Embryonic facial prominence (tissue), 1 donor: ENCODE measurements at regions not wholly inside any gene's neighbourhood (a gene's known extent, or its start where the extent isn't known, plus 50 kb on each side); places are given as distances from the start of the nearest gene placed in this dataset.

Source experiments
- DNase-seq: peaks from one replicate; pipeline ENCODE4 v3.0.0-alpha.2; 2016; ENCODE audit errors: extremely low spot score

GRCh38 chr16:86771506-86772460 lies 193.4 kb downstream of the FOXL1 start:
- DNase-seq, result no peak

DNA sequence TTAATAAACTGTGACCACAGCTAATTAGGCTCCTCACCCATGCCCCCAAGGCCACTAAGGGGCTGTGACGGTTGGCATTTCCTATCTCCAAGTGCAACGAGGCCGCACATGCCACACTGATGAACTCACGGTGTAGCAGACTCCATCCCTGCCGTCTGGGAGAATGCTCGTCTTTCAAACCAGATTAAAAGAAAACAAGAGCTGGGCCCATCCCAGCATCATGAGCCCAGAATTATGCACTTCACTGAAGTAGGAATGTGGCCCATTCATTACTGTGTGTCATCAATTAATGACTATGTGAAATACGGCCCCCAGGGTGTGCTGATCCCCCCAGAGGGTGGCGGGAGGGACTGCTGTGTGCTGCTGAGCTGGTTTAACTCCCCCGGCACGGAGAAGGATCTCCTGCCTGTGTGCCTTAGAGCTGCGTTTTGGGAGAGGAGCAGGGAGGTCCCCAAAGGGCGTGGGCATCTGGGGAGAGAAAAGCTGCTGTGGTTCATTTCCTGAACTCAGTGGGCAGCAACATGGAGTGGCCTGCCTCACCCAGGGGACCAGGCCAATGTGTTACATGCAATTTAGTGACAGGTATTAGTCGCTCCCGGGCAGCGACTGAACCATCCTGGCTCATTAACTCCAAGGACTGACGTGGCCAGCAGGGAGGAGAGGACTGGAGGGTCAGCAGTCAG lies 194.5 kb downstream of the FOXL1 start:
- DNase-seq, result no peak

DNA sequence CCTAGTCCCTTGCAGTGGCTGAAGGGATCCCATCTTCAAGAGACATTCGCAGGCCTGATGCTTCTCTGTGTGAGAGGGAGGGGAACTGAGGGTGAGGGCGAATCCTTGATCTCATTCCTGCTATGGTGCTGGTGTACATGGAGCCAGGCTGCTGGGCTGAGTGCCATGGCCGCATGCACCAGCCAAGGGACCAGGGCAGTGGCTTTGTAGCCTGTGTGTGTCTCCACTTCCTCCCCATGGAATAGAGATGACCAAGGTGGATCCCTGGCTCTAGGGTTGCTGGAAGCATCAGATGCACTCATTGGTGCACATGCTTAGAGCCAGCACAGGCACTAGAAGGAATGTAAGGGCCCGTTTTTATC lies 195.0 kb downstream of the FOXL1 start:
- DNase-seq, result no peak

DNA sequence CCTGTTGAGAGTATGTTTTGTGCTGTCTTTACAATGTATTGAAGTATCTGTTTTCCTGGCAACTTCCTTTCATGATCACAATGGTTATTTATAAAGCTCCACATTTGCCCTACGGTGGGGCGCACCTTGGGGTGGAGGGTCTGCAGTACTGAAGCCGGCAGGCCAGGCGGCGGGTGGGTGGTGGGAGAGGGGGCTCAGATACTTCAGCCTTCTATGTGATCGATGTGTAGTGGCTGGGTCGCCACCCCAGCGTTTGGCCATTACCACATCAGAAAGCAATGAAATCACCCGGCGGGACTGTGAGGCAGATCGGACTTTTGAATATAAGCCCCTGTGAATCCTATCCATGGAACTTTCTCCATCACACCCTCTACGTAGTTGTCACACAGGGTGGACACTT lies 196.6 kb downstream of the FOXL1 start:
- no peak for DNase-seq

DNA sequence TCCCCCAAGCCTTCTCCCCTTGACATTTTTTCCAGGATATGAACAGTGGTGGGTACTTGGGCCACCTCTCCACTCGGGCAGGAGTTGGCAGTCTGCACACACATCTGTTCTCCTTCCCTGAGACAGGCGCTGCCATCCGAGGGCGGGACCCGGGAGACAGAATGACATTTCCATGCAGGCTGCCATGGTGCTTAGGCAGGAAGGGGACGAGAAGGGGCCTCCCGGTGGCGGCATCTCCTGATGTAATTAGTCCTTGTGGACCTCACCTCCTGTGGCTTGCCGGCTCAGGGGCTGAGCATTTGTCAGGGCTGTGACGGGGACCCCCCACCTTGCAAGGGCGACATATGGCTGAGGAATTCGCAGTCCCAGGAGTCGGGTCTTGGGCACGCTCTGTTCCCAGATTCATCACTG lies 197.2 kb downstream of the FOXL1 start:
- no peak for DNase-seq

DNA sequence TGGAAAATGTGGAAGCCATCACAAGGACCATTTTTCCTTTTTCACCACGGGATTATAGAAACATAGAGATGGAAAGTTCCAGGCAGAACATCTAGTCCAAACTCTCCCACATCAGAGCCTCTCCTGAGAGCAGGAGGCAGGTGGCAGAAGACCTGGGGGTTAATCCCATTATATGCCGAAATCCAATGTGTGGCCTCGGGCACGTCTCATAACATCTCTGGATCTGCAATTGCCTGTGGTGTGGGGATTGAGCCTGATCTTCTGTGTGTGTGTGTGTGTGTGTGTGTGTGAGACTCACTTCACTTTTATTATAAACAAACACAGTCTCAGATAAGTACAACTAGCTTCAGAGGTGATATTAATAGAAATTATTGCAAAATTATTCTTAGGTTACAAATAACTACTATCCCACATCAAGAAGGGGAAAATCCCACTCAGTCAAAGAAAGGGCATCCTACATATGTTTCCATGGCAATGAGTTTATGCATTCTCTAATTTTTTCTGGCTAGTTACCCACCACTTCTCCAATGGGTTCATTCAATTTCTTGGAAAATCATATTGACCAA lies 199.1 kb downstream of the FOXL1 start:
- no peak for DNase-seq

DNA sequence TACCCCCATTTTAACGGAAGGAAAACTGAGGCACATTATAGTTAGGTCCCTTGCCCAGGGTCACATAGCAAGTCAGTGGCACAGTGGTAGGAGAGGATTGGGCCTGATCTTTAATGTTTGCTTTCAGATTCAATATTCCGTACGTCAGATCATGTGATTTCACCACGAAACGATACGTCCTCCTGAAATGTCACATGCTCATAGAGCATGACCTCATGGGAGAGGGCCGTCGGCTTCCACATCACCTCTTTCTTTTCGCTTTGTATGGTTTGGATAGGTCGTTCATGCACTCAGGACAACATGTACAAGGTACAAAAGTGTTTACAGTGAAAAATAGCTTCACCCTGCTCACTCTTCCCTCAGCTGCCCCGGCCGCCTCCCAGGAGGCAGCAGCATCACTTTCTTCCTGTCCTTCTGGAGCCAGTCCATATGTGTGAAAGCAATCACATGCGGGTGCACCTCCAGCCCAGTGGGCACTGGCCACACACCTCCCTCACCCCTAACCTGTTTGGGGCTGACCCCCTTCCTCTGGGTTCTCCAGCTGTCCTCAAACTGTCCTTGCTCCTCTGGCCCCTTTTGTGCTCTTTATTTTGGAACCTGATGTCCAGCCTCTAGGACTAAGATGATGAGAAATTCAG lies 199.9 kb downstream of the FOXL1 start:
- DNase-seq, result no peak

GRCh38 chr16:86778978-86779377 lies 200.6 kb downstream of the FOXL1 start:
- DNase-seq, result no peak

GRCh38 chr16:86781046-86781445 lies 202.7 kb downstream of the FOXL1 start:
- DNase-seq, result no peak

DNA sequence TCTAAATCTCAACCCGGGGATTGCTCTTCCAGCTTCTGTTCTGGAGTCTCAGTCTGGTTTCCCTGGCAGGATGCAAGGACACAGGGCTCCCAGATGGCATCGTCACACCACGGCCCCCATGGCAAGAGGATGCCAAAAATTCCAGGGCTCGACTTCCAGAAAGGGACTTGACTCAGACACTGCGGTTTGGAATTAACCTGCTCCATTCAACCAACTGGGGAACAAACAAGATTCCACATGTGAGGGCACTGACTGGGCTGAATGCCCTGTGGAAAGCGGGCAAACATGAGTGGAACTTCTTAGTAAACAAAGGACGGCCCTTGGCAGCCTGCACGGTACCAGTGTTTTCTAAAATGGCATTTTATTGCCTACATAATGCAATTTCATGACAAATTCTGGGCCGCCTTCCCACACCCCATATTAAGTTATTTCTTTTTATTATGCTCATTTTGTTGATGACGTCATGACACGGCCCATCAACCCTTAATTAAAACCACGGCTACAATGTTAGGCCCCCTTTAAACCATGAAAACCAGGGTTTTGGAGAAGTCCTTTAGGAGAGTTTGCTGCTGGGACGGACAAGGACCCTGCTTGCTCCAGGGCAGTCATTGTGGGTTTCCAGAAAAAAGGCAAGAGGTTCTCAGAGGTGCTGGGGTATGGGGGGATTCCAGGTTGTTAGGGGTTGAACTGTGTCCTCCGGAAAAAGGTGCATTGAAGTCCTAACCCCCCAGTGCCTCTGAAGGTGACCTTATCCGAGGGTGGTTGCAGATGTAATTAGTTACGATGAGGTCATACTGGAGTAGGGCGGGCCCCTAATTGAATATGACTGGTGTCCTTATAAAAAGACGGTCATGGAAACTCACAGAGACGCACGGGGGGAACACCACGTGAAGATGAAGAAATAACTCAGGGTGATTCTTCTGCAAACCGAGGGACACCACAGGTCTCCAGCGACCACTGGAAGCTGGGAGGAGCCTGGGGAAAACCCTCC lies 205.6 kb downstream of the FOXL1 start:
- DNase-seq, result no peak

- DNase-seq, result no peak
Observed at GRCh38 chr16:86786338-86786737, 208.0 kb downstream of the FOXL1 start.

- no peak for DNase-seq
Observed at GRCh38 chr16:86786994-86787393, 208.6 kb downstream of the FOXL1 start.

- DNase-seq, result no peak
Observed at GRCh38 chr16:86787538-86787937, 209.2 kb downstream of the FOXL1 start.

DNA sequence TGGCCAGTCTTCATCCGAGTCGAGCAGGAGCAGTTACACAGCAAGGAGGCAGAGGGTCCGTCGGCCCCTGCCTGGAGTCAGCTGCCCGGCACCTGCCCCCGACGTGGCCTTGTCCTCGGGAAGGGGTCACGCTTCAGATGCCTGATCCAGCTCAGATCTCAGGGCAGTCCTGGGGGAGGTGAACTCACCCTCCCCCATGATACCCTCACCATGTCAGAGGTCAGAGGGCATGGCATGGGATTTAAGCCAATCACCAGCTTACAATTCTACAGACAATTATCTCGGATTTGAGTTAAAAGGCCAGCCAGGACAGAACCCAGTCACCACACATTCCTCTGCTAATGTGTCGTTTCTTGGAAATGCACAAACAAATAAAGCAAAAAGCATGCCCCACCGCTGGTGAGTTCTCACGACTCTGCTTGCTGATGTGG lies 211.3 kb downstream of the FOXL1 start:
- DNase-seq, result no peak

GRCh38 chr16:86791287-86792035 lies 213.1 kb downstream of the FOXL1 start:
- no peak for DNase-seq

GRCh38 chr16:86794216-86794864 lies 216.0 kb downstream of the FOXL1 start:
- no peak for DNase-seq

DNA sequence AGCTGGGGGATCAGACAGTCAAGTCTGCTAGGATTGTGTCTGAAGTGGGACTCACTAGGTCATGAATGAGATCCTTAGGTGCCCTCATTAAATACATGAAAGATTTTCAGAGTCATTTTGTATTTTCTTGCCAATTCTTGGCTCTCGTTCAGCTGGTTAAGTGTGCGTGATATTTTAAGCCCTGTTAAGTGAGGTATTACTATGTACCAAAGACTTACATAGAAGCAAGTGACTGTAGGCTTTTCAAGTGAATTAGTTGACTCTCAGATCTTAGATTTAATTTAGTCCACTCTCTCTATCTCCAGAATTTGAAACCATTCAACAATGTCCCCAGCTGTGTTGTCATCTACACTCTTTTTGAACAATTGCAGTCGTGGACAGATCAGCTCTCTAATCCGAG lies 219.4 kb downstream of the FOXL1 start:
- no peak for DNase-seq

GRCh38 chr16:86798247-86799041 lies 220.1 kb downstream of the FOXL1 start:
- DNase-seq, result no peak

DNA sequence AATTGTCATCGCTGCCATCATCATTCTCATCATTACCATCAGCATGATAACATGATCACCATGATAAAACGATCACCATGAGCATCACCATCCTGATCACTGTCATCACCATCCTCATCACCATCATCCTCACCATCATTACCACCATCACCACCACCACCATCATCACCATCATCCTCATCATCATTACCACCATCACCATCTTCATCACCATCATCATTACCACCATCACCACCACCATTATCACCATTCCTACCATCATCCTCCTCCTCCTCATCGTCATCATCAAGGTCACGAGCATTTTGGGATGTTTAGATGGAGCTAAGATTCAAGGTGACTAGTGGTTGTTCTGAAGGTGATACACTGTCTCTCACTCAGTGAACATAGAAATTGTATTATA lies 221.0 kb downstream of the FOXL1 start:
- DNase-seq, result no peak
